Spleen (tissue), 11 donors: ENCODE measurements at regions not wholly inside any gene's neighbourhood (a gene's known extent, or its start where the extent isn't known, plus 50 kb on each side); places are given as distances from the start of the nearest gene placed in this dataset.

Experiments
- DNase-seq: peaks from one replicate; pipeline ENCODE4 v3.0.0-alpha.2; 2020
- H3K27ac ChIP-seq, 8 donors: fragments of 200-600 bp; sonication (generic) in 7 of 8; 1 replicate in 4 of 8; 2 replicates in 4 of 8; pipeline versions ENCODE4 v1.5.0 to v1.8.0; 2016 to 2021; ENCODE audit warnings: inconsistent platforms in 4 of 8, mild to moderate bottlenecking in 4 of 8, moderate library complexity in 1 of 8
- H3K27me3 ChIP-seq, 7 donors: fragments of 200-600 bp; sonication (generic) in 6 of 7; replicated peaks in 1 of 7; 1 replicate in 4 of 7; 2 replicates in 3 of 7; pipeline versions ENCODE4 v1.5.0 to v1.8.0; 2016 to 2021; ENCODE audit warnings: inconsistent platforms in 3 of 7, mild to moderate bottlenecking in 1 of 7
- H3K36me3 ChIP-seq, 6 donors: fragments of 200-600 bp; sonication (generic) in 5 of 6; 1 replicate in 4 of 6; 2 replicates in 2 of 6; pipeline versions ENCODE4 v1.5.0 to v1.8.0; 2016 to 2021; ENCODE audit warnings: inconsistent platforms in 2 of 6
- H3K4me1 ChIP-seq, 6 donors: fragments of 200-600 bp; sonication (generic) in 5 of 6; 1 replicate in 3 of 6; 2 replicates in 3 of 6; pipeline versions ENCODE4 v1.5.0 to v1.8.0; 2016 to 2021; ENCODE audit warnings: inconsistent platforms in 3 of 6
- H3K4me3 ChIP-seq, 8 donors: fragments of 200-600 bp; sonication (generic) in 7 of 8; 1 replicate in 4 of 8; 2 replicates in 4 of 8; pipeline versions ENCODE4 v1.5.0 to v1.8.0; 2016 to 2021; ENCODE audit warnings: inconsistent platforms in 4 of 8, mild to moderate bottlenecking in 4 of 8, moderate library complexity in 2 of 8
- H3K9me3 ChIP-seq, 8 donors: fragments of 200-600 bp; sonication (generic) in 7 of 8; 1 replicate in 4 of 8; 2 replicates in 4 of 8; pipeline versions ENCODE4 v1.5.0 to v1.8.0; 2016 to 2021; ENCODE audit warnings: inconsistent platforms in 4 of 8
- CTCF ChIP-seq, 11 experiments: fragments of 200-600 bp in 7 of 11; fragments of 450-650 bp in 4 of 11; sonication (generic) in 4 of 11; IDR thresholded peaks in 8 of 11; conservative IDR thresholded peaks in 3 of 11; 1 replicate in 7 of 11; 2 replicates in 4 of 11; pipeline versions ENCODE4 v1.4.0 to v1.8.0; 2016 to 2021; ENCODE audit warnings: antibody characterized with exemption in 11 of 11, inconsistent platforms in 4 of 11, mild to moderate bottlenecking in 1 of 11
- POLR2A ChIP-seq, 3 donors: fragments of 450-650 bp; IDR thresholded peaks; one replicate each; pipeline ENCODE4 v1.5.1; 2017; ENCODE audit warnings: antibody characterized with exemption in 3 of 3, mild to moderate bottlenecking in 1 of 3
- POLR2AphosphoS5 ChIP-seq, 3 donors: sonication (generic); formaldehyde crosslinking; IDR thresholded peaks; one replicate each; pipeline ENCODE4 v1.5.1; 2017; ENCODE audit warnings: antibody characterized with exemption in 3 of 3
- WGBS, 5 donors: extraction: QIAGEN DNeasy Blood & Tissue Kit in 3 of 5; methylation state at CpG; one replicate each; pipeline versions ENCODE4 v1.1.5 to v1.1.7; 2013 to 2018; 5-methylcytosine and 5-hydroxymethylcytosine counted together
- intact Hi-C: fragments of 100-400 bp; cut with DNase I; formaldehyde crosslinking; loops from one replicate; pipeline ENCODE4 v1.15.0; 2023; ENCODE audit warnings: low total_unique reads
- donor health status: healthy with polysubstance abuse.
- donor health status: DM: no; HTN: no; CAD: no; lungs with moderate emphysema.
- donor health status: DM: no; HTN: no; CAD: no.
- donor health status: Bipolar disorder and iron deficiency.
- donor health status: healthy.
- donor health status: DM: no; HTN: no; CAD: no.
- donor health status: DM: yes; HTN: yes; CAD: no.

- Histone ChIP-seq H3K9me3 (no peaks in the 10 kb centered on the region), H3K36me3 (no peaks in the 10 kb centered on the region), H3K27ac (peak overlapping the region in 5 of 8 donors; percentile 33 to 57 (median 44)), H3K4me1 (peaks cover 0 to 22% (median 14%) of the 10 kb centered on the region in 6 donors), H3K4me3 (no peak overlapping the region), H3K27me3 (no peaks in the 10 kb centered on the region)
- 17 to 43% (median 23%) methylated on average over 1 of the region's 1 CpG for WGBS, 5 donors
- no peak for TF ChIP-seq CTCF (IDR thresholded peaks at IDR 0.05 in 8 of 11, conservative IDR thresholded peaks at IDR 0.05 in 3 of 11)
- no peak for DNase-seq
- intact Hi-C loops = no loop called here
Observed at GRCh38 chr20:39850246-39850645, 838.8 kb downstream of the MAFB start.

GRCh38 chr20:39849664-39850063 lies 839.4 kb downstream of the MAFB start:
- H3K9me3 ChIP-seq = no peaks in the 10 kb centered on the region
- WGBS, 5 donors = 16 to 61% (median 30%) methylated on average over 5 to 9 of the region's 9 CpGs
- peaks cover 0 to 22% (median 14%) of the 10 kb centered on the region in 6 donors for H3K4me1 ChIP-seq
- H3K36me3 ChIP-seq = no peaks in the 10 kb centered on the region
- intact Hi-C loops = no loop called here
- no peak for TF ChIP-seq CTCF (IDR thresholded peaks at IDR 0.05 in 8 of 11, conservative IDR thresholded peaks at IDR 0.05 in 3 of 11)
- peak in 2 of 3 donors; percentile 40 to 42 for TF ChIP-seq POLR2AphosphoS5 (IDR thresholded peaks at IDR 0.05)
- no peak for TF ChIP-seq POLR2A (IDR thresholded peaks at IDR 0.05)
- H3K27ac ChIP-seq = peak overlapping the region in 4 of 8 donors; percentile 33 to 47 (median 44)
- H3K27me3 ChIP-seq = no peaks in the 10 kb centered on the region
- DNase-seq = peak; percentile 84
- no peak overlapping the region for H3K4me3 ChIP-seq

- Histone ChIP-seq H3K27ac (peak overlapping the region in 1 of 8 donors; percentile 47), H3K27me3 (no peaks in the 10 kb centered on the region), H3K4me3 (no peak overlapping the region), H3K9me3 (no peaks in the 10 kb centered on the region), H3K36me3 (no peaks in the 10 kb centered on the region), H3K4me1 (peaks cover 0 to 22% (median 14%) of the 10 kb centered on the region in 6 donors)
- 72 to 88% (median 79%) methylated on average over 5 of the region's 5 CpGs for WGBS, 5 donors
- DNase-seq = no peak
- TF ChIP-seq POLR2AphosphoS5 (IDR thresholded peaks at IDR 0.05) = no peak
- TF ChIP-seq CTCF (IDR thresholded peaks at IDR 0.05 in 8 of 11, conservative IDR thresholded peaks at IDR 0.05 in 3 of 11) = no peak
- no peak for TF ChIP-seq POLR2A (IDR thresholded peaks at IDR 0.05)
- intact Hi-C loops = no loop called here
Observed at GRCh38 chr20:39849171-39849570, 839.9 kb downstream of the MAFB start.

GRCh38 chr20:39839399-39840119 lies 849.5 kb downstream of the MAFB start:
- Histone ChIP-seq H3K36me3 (no peaks in the 10 kb centered on the region), H3K4me1 (no peaks in the 10 kb centered on the region), H3K27me3 (no peaks in the 10 kb centered on the region), H3K9me3 (no peaks in the 10 kb centered on the region), H3K27ac (no peak overlapping the region), H3K4me3 (no peak overlapping the region)
- WGBS, 5 donors = 87 to 95% (median 90%) methylated on average over 9 of the region's 9 CpGs
- DNase-seq = no peak
- no peak for TF ChIP-seq CTCF (IDR thresholded peaks at IDR 0.05 in 8 of 11, conservative IDR thresholded peaks at IDR 0.05 in 3 of 11)
- no peak for TF ChIP-seq POLR2AphosphoS5 (IDR thresholded peaks at IDR 0.05)
- no peak for TF ChIP-seq POLR2A (IDR thresholded peaks at IDR 0.05)
- intact Hi-C loops = no loop called here
